Ishikawa (cell line): ENCODE measurements at regions not wholly inside any gene's neighbourhood (a gene's known extent, or its start where the extent isn't known, plus 50 kb on each side); places are given as distances from the start of the nearest gene placed in this dataset.

Experiments
- CEBPB ChIP-seq: IDR thresholded peaks from 2 replicates; pipeline ENCODE4 v1.6.1; 2012
- CREB1 ChIP-seq: IDR thresholded peaks from 2 replicates; pipeline ENCODE4 v1.6.1; 2012; ENCODE audit warnings: low read depth
- EGR1 ChIP-seq: IDR thresholded peaks from 2 replicates; pipeline ENCODE4 v1.6.1; 2012
- EP300 ChIP-seq: IDR thresholded peaks from 2 replicates; pipeline ENCODE4 v1.6.1; 2012; ENCODE audit warnings: borderline replicate concordance
- FOXM1 ChIP-seq: IDR thresholded peaks from 2 replicates; pipeline ENCODE4 v1.6.1; 2012; ENCODE audit warnings: low read depth, borderline replicate concordance
- MAX ChIP-seq: IDR thresholded peaks from 2 replicates; pipeline ENCODE4 v1.6.1; 2012
- NFIC ChIP-seq: IDR thresholded peaks from 2 replicates; pipeline ENCODE4 v1.6.1; 2012
- RAD21 ChIP-seq: IDR thresholded peaks from 2 replicates; pipeline ENCODE4 v1.6.1; 2012; ENCODE audit warnings: low read depth
- REST ChIP-seq: IDR thresholded peaks from 2 replicates; pipeline ENCODE4 v1.6.1; 2012; ENCODE audit warnings: low read depth, mild to moderate bottlenecking
- TAF1 ChIP-seq: IDR thresholded peaks from 2 replicates; pipeline ENCODE4 v1.6.1; 2012; ENCODE audit warnings: low read depth, mild to moderate bottlenecking
- TCF12 ChIP-seq: IDR thresholded peaks from 2 replicates; pipeline ENCODE4 v1.6.1; 2012; ENCODE audit warnings: low read depth
- TEAD4 ChIP-seq: IDR thresholded peaks from 2 replicates; pipeline ENCODE4 v1.6.1; 2012
- USF1 ChIP-seq: IDR thresholded peaks from 2 replicates; pipeline ENCODE4 v1.6.1; 2012
- YY1 ChIP-seq: IDR thresholded peaks from 2 replicates; pipeline ENCODE4 v1.6.1; 2012; ENCODE audit warnings: low read depth
- ZBTB7A ChIP-seq: IDR thresholded peaks from 2 replicates; pipeline ENCODE4 v1.6.1; 2012; ENCODE audit warnings: low read depth

- no peak for TF ChIP-seq USF1
These were observed 176.6 kb upstream of the NR2F2 start for GRCh38 chr15:96153929-96154328.

- TF ChIP-seq TAF1 = no peak
- no peak for TF ChIP-seq RAD21
- TF ChIP-seq MAX = no peak
- TF ChIP-seq USF1 = no peak
- no peak for TF ChIP-seq YY1
- TF ChIP-seq REST = no peak
- no peak for TF ChIP-seq FOXM1
- TF ChIP-seq CREB1 = no peak
- no peak for TF ChIP-seq EP300
These were observed 171.6 kb upstream of the NR2F2 start for GRCh38 chr15:96158938-96159337.

GRCh38 chr15:96160269-96160668 is 170.2 kb upstream of the NR2F2 start:
- TF ChIP-seq EGR1 = no peak
- TF ChIP-seq TCF12 = no peak
- no peak for TF ChIP-seq YY1
- no peak for TF ChIP-seq FOXM1
- TF ChIP-seq RAD21 = no peak
- TF ChIP-seq MAX = no peak

- no peak for TF ChIP-seq RAD21
- TF ChIP-seq TEAD4 = no peak
- no peak for TF ChIP-seq YY1
- TF ChIP-seq EGR1 = no peak
- TF ChIP-seq NFIC = no peak
- no peak for TF ChIP-seq REST
- no peak for TF ChIP-seq CEBPB
- TF ChIP-seq TCF12 = no peak
- TF ChIP-seq FOXM1 = no peak
These were observed 169.7 kb upstream of the NR2F2 start for GRCh38 chr15:96160800-96161199.

GRCh38 chr15:96162322-96162721 is 168.2 kb upstream of the NR2F2 start:
- TF ChIP-seq TEAD4 (no peak), NFIC (no peak), TCF12 (no peak), CREB1 (no peak), CEBPB (no peak), TAF1 (no peak), ZBTB7A (no peak), REST (no peak), EGR1 (no peak), RAD21 (no peak), MAX (no peak), EP300 (no peak)

- TF ChIP-seq REST (no peak), YY1 (no peak), EGR1 (no peak), NFIC (no peak), CEBPB (no peak), TAF1 (no peak), EP300 (no peak)
These were observed 165.4 kb upstream of the NR2F2 start for GRCh38 chr15:96165081-96165480.
